HG02798 (cell line): ENCODE measurements at regions not wholly inside any gene's neighbourhood (a gene's known extent, or its start where the extent isn't known, plus 50 kb on each side); places are given as distances from the start of the nearest gene placed in this dataset.
A peak's percentile ranks its signal among the peaks of the same experiment; 100 is the strongest.
"Not testable (repeated sequence)": the region's sequence is repeated elsewhere in the genome, so short reads cannot be mapped to it uniquely, and the experiment has no call there.

Experiments used
- ATAC-seq: cut with Tn5 transposase; IDR thresholded peaks from one replicate; pipeline ENCODE4 v1.9.1; 2021; ENCODE audit warnings: mild to moderate bottlenecking; ENCODE audit not compliant: unreplicated experiment, poor library complexity

DNA sequence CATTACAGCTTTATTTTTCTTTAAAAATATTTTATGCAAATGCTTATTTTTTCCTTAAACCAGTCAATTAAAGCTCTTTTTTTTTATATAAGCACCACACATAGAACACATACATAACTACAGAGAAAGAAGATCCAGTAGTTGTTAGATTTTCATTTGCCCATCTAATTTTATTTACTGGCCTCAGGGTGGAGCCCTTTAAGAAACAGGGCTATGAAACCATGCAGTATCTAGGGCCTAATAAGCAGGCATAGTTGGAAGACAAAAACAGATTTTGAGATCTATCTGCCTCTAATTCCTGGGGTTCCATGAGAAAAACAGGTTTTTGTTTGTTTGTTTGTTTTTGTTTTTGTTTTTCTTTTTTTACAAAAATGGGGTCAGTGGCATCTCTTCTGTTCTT lies 120.6 kb downstream of the BCHE start:
- no peak for ATAC-seq

DNA sequence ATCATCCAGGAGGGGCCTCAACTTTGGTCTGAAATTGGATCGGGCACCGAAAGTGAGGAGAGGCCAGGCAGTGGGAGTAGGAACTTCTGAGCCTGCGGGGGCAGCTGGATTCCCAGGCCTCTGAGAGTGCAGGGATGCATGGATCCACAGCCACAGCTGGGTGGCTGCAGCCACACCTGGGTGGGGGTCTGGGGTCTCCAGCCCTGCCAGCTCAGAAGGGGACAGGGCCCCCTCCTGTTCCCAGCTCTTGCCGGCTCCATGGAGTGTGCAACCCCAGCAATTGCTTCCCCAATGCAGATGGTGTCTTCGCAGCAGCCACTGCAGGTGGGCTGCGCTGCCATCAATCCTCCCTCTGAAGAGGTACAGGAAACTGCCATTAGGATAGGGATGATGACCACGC lies 123.7 kb downstream of the BCHE start:
- ATAC-seq, result no peak

DNA sequence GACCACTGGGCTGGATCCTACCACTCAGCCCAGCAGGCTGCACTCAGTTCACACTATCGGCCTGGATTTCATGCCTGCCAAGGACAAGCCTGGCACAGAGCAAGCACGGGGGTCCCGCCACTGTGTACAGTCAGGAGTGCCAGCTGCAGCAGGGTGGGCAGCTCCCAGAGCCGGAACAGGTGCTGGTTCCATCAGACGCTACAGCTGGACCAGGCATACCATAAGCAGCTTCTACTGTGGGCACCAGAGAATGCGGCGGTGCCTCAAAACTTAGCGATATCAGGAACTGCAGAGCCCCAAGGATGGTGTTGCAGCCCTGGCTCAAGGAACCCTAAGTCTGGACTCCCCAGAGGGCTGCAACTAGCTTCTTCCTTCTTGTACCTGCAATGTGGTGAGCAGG lies 124.8 kb downstream of the BCHE start:
- no peak for ATAC-seq

DNA sequence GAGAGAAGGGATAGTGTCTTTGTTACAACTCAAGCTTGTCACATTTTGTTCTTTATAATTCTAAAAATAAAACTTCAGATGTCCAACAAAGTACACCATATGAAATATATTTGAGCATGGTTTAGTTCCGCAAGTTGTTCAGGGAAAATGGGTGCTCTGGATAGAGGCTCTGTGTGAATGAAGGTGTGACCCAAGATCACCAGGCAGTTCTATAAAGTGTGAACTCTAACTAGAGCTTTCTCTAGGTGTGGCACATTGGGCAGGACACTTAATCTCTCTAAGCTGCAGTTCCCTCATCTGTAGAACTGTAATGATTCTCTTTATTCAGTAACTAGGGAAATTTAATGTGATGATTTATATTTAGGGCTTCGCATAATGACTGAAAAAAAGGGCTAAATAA lies 139.3 kb downstream of the BCHE start:
- ATAC-seq, result no peak

DNA sequence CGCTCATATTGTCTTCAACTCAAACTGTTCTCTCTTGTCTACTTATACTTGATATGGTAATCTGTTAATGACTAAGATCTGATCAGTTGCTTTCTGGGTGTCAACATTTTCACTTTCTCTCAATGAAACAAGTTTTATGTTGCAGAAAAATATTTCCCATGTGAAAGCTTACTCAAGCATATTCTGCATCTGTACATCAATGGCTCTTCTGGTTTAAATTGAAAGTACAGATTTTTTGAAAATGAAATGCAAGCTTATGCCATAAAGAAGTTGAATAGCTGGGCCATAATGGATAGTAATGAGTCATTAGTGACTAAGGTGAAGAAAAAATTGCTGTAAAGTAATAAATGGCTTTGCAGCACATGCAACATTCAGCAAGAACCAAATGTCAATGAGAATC lies 140.7 kb downstream of the BCHE start:
- ATAC-seq, result no peak

DNA sequence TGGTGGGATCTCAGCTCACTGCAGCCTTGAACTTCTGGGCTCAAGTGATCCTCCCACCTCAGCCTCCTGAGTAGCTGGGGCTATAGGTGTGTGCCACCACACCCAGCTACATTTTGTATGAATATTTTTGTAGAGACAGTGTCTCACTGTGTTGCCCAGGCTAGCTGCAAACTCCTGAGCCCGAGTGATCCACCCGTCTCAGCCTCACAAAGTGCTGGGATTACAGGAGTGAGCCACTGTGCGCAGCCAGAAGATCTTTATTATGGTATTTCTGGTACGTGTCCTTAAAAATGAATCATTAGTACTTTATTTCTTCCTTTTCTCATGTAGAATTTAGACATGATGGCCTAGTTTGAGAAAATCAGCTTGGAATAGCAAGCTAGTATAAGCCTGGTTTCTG lies 153.3 kb downstream of the BCHE start:
- ATAC-seq, result no peak

DNA sequence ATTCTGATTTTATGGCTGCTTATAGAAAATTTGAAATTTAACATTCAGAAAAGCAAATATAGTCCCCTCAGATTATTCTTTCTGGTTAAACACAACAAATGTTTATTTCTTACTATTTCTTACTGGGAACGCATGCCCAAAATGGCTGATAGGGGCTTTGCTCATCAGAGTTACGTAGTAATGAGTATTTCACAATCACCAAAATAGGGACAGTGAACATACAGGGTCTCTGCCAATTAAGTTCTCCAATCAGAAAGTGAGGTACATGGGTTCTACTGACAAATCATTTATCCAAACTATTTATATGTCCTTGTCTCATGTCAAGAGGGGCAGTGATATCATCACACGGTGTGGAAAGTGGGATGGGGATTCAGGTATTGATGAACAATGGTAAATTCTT lies 154.5 kb downstream of the BCHE start:
- no peak for ATAC-seq

DNA sequence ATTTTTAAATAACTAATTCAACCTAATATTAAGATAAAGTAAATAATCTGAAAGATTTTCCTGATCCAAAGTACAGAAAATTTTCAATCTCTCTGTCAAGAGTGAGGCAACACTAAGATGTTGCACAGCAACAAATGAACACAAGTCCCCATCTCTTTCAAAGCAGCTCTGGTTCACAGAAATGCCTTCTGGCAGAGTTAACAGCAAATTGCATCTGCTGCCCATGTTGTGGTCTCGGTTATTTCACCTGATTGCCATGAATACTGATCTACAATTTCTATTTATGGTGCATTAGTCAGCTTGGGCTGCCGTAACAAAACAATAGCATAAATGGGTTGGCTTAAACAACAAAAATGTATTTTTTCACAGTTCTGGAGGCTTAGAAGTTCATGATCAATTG lies 167.3 kb downstream of the BCHE start:
- no peak for ATAC-seq

DNA sequence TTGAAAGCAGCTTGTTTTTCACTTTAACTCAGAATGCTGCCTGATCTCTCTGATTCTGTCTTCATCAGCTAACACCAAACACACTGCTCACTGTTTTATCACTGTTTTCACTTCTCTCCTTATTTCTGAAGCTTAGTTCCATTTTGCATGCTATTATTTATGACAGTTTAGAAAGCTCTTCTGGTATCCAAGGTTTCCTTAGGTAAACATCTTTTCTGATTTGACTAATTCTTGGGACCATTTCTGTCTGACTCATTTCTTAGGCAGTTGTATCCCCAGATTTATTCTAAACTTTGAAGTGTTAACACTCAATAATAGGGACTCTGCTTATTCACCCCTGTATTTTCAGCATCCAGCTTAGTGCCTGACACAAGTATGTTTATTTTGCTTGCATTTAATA lies 167.7 kb downstream of the BCHE start:
- no peak for ATAC-seq

DNA sequence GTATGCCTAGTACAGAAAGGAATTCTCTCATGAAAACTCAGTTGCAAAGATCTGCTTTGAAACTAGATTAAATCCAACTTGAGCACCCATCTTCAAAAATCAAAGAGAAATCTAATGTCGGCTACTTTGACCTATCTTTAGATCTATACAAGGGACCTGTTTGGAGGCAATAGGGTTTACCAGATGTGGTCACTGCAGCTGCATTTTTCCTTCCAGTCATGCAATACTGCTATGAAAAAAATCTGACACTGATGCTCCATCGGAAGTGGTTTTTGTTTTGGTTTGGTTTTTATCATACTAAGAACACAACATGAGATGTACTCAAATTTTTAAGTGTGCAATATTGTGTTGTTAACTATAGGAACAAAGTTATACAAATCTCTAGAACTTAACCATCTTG lies 169.5 kb downstream of the BCHE start:
- peak; percentile 32 for ATAC-seq

DNA sequence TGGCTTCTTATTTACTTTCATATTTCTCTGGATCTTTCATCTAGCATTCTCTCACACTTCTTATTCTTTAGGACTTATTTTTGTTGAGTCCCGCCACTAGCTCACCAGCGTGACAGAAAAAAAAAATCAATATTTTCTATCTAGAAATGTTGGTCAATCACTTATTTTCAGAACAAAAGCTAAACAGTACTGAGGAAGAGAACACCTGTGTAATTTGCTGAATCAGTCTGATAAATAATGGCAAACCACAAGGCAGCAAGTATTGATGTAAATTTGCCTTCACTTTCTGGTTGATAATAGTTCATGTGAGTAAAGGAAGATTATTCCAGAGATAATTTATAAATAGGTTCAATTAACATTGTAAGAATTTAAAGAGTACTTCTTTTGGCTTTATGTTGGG lies 179.2 kb downstream of the BCHE start:
- no peak for ATAC-seq

DNA sequence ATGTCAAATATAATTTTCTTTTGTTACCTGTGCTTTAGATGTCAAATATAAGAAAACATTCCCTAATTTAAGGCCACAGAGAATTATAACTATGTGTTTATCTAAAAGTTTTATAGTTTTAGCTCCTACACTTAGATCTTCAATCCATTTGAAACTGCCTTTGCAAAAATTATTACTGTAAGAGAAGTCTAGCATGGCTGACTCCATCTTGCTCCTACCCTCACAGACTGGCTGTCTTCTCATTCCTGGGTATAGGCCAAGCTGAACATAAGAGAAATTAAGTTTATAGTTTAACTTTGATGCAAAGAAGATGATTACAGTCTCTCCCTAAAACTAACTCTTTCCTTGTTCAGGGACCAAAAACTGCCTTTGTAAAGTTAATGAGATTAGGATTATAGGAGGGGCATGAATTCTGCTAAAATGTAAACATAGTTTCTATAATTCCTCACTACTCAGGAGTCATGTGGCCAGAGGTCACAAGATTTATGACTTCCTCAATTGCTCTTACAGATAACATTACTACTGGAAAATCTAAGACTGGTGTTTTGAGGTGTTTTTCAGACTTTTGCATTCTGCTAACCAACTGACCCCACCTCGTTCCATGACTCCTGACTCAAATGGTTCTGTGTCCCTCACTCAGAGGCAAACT lies 184.0 kb downstream of the BCHE start:
- no peak for ATAC-seq

DNA sequence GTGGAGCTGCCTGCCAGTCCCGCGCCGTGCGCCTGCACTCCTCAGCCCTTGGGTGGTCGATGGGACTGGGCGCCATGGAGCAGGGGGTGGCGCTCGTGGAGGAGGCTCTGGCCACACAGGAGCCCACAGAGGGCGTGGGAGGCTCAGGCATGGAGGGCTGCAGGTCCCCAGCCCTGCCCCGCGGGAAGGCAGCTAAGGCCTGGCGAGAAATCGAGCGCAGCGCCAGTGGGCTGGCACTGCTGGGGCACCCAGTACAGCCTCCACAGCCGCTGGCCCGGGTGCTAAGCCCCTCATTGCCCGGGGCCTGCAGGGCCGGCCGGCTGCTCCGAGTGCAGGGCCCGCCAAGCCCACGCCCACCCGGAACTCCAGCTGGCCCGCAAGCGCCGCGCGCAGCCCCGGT lies 187.9 kb downstream of the BCHE start:
- ATAC-seq, result not testable (repeated sequence)

DNA sequence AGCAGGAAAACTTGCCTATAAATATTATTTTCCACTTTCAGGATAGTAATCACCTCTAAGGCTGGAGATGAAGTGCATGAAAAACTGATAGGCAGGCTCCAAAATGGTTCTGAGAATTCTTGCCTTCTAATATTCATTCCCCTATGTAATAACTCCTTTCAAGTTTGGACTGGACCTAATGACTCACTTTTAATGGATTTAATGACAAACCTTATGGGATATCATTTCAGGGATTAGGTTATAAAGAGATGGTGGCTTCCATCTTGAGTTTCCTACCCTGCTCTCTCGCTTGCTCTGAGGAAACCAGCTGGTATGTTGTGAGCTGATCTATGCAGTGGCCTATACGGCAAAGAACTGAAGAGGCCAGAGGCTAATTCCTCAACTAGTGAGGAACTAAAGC lies 192.0 kb downstream of the BCHE start:
- no peak for ATAC-seq

DNA sequence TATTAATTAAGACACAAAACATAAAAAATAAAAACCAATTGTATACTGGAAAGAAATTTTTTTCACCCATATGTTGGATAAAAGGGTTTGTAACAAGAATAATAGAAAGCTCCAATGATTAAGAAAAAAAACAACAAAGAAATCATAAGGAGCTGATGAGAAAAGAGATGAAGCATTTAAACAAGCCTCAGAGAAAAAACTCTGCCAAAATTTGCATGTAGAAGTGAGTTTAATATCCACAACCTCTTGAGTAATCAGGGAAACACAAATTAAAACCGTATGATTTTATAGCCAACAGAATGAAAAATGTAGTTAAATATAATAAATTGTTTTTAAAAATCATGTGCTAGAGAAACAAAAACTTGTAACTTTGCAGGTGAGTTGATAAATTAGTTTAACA lies 192.9 kb downstream of the BCHE start:
- ATAC-seq, result no peak

DNA sequence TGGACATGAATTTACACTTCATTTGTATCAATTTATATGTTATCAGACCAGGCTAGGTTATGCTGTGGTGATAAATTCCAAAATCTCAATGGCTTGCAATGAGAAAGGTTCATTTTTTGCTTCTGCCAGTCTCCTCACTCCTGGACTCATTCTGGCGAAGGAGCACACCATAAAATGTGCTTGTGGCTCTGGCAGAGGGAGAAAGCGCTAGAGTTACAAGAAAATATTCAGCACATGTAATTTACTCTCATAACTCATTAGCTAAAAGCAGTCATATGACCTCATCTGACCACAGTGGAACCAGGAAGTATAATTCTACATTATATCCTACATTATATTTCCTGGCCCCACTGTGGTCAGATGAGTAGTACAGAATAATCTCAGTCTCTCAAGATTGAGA lies 193.8 kb downstream of the BCHE start:
- ATAC-seq, result no peak

DNA sequence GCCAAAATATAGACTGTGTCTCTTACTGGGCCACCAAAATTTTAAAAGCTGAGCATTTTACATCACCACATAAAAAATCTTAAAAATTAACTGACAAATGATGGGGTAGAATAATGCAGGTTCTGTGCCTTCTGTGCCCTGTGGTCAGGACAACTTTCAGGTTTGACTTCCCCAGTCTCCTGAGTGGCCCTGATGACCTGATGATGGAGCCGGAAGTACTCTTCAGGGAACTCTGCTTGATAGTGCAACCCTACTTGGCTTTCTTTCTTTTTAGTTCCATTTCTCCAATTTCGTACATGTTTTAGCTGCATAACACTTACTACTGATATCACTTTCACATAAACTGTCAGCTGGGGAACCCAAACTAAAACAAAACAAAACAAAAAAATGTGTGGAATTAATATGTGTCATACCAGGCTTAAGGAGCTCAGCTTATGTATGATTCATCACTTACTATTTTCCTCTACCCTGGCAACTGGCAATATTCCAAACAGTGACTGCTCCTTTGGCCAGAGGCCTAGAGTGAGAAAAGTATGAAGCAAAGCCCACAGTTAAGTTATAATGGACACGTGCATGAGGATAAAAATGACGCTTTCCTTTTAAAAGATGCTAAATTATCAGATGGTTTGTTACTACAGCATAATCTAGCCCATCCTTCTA lies 194.3 kb downstream of the BCHE start:
- no peak for ATAC-seq

DNA sequence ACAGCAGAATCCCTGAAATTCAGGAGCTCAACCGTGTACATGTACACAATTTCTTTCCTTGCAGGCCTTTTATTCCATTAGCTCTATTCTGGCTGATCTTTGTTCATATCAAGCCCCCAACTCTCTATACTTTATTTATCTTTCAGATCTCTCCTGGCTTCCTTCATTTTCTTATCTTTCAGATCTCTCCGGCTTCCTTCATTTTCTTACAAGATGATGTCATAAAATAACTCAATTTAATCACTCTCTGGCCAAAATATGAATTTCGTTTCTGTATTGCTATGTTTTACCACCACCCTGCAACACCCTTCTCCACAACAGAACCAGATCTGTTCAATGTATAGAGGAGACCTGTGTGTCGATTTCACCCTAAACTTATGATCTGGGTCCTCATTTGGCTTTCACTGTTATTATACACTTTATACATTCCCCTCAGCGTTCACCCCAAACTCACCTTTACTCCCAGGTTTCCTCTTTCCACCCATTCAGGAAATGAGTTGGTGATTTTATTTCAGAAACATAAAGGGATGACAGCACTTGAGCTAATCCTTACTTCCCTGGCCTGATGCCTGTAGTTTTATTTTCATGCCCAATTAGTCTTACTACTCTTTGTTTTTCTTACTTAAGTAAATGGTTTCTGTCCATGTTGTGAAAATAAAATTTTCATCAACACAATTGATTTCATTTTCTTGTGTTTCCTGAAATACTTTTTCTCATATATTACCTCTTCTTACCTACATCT lies 195.5 kb downstream of the BCHE start:
- ATAC-seq, result no peak

DNA sequence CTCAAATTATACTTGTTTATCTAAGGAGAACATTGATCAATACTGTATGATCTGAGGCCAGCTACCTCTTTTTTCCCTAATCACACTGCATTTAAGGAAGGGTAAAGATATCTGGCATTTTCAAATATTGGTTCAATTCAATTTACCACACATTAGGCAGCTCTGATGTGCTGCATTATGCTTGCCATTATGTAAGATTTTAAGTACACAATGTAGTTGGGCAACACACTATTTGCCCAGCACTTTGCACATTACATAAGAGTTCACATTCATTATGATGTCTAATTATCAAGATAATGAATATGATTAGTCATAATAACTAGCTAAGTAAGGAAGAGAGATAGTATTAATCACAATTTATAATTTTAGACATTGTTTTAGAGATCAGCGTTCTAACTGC lies 196.3 kb downstream of the BCHE start:
- no peak for ATAC-seq

DNA sequence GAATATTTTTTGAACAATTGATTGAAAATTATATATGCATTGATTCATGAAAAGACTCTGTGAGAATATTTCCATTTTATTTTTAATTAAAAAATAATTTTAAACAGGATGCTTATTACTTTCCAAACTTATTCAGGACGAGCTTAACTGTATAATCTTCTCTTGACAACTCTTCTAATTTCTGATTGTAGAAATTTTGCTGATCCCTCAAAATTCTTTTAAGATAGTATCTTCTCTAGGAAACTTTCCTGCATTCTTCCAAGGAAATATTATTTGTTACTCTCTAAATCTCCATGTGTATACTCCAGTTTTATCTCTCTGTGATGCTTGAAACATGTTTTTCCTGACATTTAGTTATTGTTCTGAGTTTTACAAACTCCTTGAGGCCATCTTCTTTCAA lies 197.2 kb downstream of the BCHE start:
- ATAC-seq, result no peak

DNA sequence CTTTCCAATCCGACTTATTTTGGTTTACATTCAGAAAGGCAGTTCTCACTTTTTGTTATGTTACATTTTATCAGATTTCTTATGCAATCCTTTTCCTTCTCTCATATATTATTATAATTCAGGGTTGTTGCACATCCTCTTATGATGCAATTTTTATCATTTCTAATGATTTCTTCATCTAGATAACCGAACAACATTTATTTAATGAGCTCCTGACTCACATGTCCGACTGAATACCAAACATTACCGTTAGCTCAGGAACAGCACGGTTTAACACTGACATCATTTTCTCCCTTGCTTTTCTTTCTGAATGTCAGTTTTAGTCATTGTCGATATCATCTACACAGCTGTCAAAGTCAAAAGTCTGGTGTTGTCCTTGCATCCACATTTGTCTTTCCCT lies 199.2 kb downstream of the BCHE start:
- ATAC-seq, result no peak

DNA sequence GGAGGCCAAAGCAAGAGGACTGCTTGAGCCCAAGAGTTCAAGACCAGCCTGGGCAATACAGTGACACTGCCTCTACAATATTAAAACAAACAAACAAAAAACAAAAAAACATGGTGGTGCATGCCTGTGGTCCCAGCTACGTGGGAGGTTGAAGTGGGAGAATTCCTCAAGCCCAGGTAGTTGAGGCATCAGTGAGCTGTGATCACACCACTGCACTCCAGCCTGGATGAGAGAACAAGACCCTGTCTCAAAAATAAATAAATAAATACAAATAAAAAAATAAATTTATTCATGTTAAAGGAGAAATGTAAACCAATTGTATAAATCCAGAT lies 200.6 kb downstream of the BCHE start:
- no peak for ATAC-seq
